HuH-7.5 (cell line): ENCODE measurements at regions not wholly inside any gene's neighbourhood (a gene's known extent, or its start where the extent isn't known, plus 50 kb on each side); places are given as distances from the start of the nearest gene placed in this dataset.

Source experiments
- DNase-seq: peaks from one replicate; pipeline ENCODE4 v3.0.0; 2011; ENCODE audit warnings: low spot score

DNA sequence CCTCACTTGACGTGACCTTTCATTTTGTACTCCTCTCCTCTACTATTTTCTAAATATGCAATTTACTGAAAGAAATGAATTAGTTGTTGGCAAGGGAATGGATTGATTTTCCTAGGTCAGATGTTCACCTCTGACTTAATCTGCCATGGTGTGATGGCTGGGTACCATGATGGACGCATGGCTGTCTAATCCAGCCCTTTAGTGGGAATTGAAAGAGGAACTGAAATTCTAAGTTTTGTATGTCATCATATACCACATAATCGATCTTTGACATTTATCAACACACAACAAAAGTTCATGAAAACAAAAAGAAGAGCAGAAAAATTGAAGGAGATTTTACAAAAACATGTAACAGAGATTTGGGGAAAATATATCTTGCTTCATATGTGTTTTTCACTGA, 331.3 kb upstream of the SNX7 start:
- no peak for DNase-seq

DNA sequence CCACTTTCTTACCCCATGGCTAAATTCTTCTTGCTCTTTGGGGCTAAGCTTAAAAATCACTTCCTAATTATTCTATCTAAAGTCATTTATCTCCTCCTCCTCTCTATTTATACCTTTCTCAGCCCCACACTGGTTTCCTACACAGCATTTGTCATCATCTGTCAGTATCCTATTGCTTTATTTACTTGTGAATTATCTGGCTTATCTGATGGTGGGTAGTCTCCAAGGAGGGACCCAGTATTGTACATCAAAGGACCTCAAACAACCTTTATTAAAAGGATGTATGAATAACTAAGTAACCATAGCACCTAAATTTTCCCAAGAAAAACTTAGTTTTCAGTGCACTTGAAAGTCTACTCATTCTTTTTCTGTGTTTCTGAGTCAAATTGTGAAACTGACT, 332.7 kb upstream of the SNX7 start:
- no peak for DNase-seq

DNA sequence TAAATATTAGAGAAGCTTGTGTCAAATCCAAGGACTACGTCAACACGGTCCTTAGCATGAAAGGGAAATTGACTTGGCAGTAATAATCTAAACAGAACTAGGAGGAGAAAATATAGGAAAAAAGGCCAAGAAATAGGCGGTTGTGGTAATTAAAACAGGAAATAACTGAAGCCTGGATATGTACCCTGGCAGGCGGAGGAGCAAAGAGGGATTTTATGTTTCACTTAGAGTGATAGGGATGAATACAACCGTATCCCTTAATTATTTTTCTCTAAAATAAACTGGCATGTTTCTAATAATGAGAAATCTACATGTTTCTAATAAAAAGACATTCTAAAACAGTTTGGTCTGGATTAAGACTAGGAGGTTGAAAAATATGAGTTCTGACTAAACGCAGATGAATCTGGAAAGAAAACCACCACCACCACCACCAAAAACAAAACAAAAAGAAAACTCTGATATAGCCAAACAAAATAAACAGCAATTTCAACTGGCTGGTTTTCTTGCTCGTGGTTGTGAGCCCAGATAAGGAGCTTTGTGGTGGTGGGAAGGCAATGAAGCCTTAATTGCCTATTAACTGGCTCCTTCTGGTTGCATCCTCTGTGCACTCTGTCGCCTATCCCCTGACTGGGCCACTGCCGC, 334.2 kb upstream of the SNX7 start:
- no peak for DNase-seq

DNA sequence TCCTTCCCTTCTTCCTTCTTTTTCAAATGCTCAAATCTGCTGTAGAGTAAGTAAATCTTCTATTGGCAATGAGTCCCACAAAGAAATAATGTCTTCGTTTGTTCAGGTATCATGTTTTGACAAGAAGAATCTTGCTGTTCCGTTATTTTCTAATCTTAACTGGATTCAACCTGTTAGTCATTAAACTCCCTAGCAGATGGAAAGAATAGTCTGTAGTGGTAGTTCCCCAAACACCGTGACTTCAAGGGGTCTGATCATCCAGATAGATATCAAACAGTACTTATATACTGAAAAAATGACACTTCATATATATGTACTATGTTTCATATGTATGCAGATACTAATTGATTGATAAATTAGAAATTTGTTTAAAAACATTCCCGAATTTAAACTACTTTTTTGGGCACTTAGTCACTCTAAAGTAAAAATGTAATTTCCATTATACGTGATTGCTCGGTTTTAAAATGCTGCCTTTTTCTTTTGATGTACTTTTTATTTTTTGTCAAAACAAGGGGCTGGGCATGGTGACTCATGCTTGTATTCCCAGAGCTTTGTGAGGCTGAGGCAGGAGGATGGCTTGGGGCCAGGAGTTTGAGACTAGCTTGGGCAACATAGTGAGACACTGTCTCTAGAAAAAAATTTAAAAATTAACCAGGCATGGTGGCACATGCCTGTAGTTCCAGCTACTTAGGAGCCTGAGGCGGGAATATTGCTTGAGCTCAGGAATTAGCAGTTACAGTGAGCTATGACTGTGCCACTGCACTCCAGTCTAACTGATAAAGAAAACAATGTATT, 335.7 kb upstream of the SNX7 start:
- DNase-seq: no peak

DNA sequence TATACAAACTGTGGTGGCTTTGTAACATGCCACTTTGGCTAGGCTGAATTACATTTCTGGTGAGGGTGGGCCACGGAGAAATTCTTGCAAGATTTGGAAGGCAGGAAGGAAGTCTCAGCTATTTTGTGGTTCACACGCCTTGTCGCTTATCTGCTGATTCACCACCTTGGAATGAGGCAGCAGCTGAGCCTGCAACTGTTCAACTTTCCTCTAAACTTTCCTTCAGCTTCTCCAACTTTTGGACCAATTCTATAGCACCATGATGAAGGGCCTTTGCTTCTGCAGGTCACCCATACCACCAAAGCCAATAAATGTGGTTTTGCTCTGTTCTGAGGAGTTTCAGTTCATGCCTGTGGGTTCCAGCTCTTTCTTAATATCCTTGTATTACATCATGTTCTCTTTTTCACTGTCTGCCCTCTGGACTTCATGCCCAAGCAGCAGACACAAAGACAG, 337.6 kb upstream of the SNX7 start:
- DNase-seq: no peak

DNA sequence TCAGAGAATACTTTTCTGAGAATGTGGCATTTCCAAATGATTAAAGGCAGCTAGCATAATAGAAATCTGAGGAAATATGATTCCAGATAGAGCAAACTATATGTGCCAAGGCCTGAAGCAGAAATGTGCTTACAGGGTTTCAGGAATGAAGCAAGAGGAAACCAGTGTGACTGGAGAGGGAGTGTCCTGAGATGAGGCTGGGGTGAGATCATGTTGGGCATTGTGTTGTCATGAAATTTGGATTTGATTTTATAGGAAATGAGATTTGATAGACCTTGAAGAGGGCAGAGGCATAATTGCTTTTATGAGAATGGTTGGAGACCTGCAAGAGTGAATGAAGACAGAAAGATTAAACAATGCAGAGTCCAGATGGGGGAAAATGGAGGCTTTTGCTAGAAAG, 338.1 kb upstream of the SNX7 start:
- no peak for DNase-seq

DNA sequence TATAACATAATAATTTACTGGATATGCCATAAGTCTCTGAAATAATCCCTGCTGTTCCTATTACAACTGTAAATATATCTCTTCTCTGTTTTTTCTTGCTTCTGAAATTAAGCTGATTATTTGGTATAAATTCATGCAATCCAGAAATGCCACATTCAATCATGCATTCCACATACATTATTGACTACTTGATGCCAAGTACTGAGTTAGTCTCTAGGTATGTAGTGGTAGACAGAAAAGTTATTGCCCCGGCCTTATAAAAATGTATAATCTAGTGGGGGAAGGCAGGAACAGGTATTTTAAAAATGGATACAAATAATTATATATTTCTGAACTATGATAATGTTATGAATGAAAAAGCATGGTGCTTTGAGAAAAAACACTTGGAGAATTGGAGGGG, 338.6 kb upstream of the SNX7 start:
- DNase-seq: no peak

DNA sequence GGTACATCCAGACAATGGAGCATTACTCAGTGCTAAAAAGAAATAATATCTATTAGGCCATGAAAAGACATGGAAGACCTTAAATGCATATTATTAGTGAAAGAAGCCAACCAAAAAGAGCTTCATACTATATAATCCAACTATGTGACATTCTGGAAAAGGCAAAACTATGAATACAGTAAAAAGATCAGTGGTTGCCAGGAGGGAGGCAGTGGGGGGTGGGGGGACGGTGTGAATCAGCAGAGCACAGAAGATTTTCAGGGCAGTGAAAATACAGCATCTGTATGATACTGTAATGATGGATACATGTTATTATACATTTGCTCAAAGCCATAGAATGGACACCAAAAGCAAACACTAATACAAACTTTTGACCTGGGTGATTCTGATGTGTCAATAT, 339.4 kb upstream of the SNX7 start:
- no peak for DNase-seq

DNA sequence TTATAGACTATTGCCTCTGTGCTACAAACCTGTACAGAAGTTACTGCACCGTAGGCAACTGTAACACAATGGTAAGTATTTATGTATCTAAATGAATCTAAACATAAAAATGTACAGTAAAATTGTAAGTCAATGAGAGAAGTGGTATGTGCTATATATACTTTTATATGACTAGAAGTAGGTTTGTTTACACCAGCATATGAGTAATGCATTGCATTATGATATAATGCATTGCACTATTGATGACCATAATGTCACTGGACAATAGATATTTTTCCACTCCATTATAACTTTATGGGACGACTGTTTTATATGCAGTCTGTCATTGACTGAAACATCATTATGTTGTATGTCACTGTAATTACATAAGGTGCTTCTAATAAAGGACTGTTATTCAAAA, 340.3 kb upstream of the SNX7 start:
- no peak for DNase-seq

DNA sequence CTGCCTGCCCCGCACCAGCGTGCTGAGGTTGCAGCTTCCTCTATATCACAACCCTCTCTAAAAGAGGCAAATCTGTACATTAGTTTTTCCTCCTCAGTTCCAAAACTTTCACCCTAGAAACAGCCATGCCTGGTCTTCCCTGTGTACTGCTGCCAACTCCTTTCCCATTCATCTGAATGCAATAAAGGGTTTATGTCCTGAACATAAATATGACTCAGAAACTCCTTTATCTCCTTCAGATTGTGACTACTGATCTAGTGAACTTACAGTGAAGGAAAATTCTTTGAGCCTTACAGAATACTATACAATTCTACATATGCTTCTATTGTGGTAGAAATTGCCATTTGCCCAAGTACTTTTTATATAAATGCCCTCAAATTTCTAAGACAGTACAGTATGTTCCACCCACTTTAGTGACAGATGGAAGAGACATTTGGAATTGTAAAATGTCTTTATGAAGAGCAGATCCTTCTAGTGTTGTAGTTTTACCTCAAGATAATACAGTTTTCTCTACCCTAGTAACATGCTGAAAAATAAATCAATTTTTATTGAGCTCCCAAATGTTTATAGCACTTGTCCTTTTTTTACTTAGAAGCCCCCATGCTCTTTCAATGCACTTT, 345.1 kb upstream of the SNX7 start:
- DNase-seq: no peak

DNA sequence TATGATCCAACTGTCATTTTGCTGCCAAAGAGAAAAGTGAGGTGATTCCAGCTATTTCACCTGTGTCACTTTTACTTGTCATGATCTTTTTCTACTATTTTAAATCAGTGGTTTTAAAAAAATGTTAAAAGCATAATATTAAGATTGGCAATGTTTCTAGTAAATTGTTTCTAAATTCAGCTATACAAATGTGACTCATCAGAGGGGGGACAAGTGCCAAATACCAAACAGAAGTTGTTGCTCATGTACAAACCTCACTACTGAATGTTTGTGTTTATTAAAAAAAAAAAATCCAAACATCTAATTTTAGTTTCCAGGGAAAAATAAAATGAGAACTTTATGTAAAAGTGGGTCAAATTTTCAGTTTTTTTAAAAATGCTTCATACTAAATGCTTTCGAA, 346.2 kb upstream of the SNX7 start:
- no peak for DNase-seq

DNA sequence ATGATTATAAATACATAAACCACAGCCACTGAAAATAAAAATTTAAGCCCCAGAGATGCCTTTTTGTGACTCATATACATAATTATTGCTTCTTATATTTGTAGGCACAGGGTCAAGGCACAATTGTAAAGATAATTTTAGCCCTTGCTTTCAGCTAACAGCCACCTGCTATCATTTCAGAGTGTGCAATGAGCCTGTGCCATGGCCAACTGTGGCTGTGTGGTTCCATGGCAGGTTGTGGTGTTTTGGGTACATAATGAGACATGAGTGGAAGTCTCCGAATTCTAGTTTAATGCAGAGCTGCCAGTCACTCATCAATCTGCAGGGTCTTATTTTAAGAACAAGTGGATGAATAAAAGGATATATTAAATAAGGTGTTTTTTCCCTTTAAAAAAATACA, 346.9 kb upstream of the SNX7 start:
- DNase-seq: no peak

DNA sequence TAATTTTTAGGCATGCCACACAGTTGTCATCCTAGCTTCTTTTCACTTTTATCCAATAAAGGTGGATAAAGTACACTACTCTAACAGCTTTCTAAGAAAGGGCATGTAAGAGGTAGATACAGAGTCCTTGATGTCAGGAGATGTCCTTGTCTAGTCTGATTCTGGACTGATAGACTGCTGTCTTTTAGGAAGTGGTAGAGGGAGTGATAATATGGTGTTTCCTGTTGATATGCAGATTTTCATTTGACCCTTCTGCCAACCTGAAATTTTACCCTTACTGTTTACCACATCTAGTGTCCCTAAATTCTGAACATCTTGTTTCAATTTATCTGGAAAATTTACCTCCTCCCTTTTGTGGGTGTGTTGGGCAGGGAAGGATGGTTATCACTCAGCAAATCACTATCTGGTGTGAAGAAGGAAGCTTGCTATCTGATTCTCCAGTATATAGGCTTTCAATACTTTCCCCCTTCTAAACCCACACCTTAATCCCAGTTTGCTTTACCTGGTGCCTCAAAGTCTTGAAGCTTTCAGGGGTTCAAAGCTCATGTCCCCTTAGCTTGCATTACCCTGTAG, 354.9 kb upstream of the SNX7 start:
- DNase-seq: no peak

DNA sequence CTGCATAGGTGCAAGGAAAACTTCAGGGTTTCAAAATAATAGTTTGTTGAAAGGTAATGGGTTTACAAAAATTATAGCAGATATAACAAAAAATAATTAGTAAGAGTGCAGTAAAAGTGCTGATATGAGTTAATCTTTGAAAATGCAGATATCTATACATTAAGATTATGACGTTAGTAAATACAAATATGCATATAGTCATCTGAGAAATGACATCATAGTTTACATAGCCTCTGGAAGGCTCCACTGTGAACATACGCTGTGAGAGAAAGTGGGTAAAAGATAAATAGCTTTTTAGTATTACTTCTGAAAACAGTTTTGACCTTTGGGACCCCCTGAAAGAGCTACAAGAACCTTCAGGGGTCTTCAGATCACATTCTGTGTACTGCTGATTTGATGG, 356.2 kb upstream of the SNX7 start:
- no peak for DNase-seq

DNA sequence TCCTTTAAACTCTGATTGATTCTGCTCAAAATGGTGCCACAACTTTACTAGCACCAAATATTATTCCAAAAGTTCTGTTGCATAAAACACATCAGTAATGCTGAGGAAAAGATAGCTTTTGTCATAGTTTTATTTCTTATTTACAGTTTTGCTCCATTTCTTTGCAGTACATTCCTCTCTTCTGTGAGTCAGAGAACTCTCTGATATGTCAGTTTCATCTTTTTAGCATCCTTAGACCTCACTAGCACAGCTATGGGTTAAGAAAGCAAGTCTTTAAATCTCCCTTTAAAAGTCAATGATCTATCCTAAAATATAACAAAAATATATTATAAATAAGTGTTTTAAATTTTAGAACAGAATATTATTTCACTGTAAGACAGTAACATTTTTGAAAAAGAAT, 356.6 kb upstream of the SNX7 start:
- no peak for DNase-seq

DNA sequence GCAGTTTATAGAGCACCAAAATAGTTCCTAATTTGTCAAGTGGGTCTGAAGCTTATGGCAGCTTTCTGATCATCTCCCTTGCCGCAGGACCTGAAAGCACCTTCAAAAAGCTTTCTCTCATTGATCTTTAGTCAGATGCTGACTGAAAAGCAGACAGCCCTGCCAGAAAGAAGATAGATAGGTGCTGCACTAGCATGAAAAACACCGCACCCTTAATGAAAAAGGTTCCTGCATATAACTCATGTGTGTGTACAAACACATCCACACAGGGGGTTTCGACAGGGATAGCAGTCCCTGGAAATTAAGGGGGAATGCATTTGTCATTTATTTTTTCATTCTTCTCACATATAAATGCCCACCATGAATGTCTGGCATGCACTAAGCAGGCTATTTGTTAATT, 361.7 kb upstream of the SNX7 start:
- DNase-seq: no peak

DNA sequence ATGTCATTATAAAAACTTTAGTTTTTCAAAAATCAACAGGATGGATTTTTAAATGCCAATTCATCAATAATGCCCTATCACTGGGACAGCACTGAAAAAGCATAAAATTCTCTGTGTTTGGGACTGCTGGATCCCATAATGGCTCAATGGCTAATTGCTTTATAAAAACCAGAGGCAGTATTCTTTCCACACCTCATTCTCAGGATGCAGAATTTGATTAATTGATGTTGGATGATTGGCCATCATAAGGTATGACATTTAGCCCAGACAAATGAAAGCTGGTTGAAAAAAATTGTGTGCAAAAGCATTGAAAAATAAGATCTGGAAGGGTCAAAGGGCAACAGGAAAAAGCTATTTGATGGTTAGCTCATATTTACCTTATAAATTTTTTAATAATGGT, 362.2 kb upstream of the SNX7 start:
- no peak for DNase-seq

DNA sequence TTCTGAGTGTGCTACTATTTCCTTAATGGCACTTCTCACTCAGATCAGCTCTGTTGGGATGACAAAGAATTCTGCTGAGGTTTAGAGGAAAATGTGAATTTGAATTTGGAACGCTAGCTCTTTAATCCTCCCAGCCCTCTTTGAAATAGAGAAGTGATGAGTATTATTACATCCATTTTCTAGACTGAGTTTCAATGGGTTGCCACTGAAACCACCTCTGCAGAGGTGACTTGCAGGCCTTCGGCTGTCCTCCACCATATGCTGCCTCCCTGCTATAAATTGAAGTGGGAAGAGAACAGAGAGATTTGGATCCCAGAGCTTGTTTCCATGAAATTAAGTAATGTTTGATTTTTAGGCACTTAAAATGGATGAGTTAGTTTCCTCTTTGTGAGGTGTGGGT, 363.2 kb upstream of the SNX7 start:
- DNase-seq: no peak

DNA sequence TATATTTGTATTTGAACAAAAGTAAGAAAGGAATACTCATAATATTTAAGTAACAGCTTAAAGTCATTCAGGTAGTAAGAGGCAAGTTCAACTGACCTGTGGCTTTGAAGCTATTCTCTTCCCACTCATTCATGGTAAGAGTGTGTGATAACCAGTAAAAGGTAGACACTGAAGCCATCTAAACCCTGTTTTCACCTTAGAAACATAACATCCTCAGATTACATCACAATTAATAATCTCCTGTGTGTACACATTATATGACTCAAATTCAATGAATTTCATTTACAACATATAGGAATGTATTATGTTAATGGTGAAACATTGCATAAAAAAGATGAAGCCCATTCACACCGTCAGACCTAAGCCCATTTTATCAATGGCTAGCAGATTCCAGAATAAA, 364.8 kb upstream of the SNX7 start:
- DNase-seq: no peak

DNA sequence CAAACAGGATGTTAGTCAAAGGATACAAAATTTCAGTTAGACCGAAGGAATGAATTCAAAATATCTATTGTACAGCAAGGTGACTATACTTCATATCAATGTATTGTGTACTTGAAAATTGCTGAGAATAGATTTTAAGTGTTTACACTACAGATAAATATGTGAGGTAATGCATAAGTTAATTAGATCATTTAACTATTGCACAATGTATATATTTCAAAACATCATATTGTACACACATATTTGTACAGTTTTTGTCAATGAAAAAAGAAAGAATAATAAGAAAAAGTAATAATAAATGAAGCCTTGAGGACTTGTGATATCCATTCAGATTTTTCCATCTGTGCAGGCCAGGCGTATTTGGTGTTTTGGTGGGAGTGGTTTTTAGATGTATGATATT, 367.4 kb upstream of the SNX7 start:
- DNase-seq: no peak

DNA sequence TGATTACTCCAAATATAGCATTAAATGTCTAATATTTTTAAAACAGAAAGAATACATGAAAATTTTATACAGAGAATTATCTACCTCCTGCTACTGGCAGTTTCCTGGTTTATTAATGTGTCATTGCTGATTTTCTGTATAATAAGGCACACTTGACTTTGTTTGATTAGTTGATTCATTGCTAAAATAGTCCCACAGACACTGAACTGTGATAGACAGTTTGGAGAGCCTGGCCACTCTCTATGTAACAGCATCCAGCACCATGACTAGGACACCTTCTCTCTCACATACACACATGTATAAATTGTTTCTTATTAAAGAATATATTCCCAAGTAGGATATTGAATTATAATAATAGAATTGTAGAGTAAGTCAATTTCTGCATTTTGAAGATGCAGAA, 368.5 kb upstream of the SNX7 start:
- no peak for DNase-seq

DNA sequence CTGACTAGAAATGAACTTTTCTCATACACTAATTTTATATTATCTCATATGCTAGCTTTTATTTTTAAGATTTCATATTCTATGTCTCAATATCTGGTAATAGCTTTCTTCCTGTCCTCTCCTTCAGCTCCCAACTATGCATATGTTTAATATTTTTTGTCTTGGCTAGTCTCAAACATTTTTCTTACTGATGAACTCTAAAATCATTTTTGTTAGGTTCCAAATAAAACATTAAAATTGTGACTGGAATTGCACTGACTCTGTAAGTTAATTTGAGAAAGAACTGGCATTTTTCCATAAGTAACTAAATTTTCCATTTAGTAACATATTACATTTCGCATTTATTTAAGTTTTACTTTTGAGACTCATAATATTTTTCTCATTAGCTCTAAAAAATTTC, 368.5 kb upstream of the DPYD start:
- no peak for DNase-seq

DNA sequence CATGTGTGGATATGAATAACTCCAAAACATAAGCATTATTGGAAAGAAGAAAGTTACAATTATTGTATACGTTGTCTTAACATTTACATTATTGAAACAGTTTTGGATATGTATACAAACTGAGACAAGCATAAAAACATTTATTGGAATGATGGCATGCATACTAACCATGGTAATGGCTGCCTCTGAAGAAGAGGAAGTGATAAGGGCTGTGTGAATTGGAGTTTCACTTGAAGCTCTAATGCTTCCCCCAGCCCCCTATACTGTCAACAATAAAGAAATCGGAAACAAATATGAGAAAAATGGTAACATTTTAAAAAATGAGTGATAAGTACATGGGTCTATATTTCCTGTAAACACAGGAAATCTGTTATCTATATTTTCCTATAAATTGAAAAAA, 367.7 kb upstream of the DPYD start:
- no peak for DNase-seq
